GM12865 (cell line): ENCODE measurements at regions not wholly inside any gene's neighbourhood (a gene's known extent, or its start where the extent isn't known, plus 50 kb on each side); places are given as distances from the start of the nearest gene placed in this dataset.

Experiments used
- DNase-seq: peaks from one replicate; pipeline ENCODE4 v3.0.0; 2010; ENCODE audit warnings: low read depth
- H3K4me3 ChIP-seq: 2 replicates; pipeline ENCODE4 v1.5.1; 2011; ENCODE audit warnings: mild to moderate bottlenecking, low read depth, low read length, control low read depth
- CTCF ChIP-seq: IDR thresholded peaks from 2 replicates; pipeline ENCODE4 v1.5.1; 2011; ENCODE audit warnings: low read length, control low read depth, low read depth, inconsistent platforms; ENCODE audit not compliant: insufficient read depth; ENCODE audit errors: missing control alignments

GRCh38 chr6:11644071-11644470 lies 106.5 kb downstream of the TMEM170B start:
- no peak for DNase-seq
- no peak overlapping the region for H3K4me3 ChIP-seq
- no peak for TF ChIP-seq CTCF

DNA sequence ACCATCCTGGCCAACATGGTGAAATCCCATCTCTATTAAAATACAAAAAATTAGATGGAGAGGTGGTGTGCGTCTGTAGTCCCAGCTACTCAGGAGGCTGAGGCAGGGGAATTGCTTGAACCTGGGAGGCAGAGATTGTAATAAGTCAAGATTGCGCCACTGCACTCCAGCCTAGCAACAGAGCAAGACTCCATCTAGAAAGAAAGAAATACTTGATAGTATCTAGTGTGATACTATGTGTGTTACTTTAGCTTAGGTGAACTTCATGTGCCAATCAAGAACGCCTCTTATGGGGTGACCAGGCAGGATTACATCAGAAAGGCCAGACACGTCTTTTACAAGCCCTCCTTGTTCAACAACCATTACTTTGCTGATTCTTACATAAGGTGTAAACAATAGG lies 107.1 kb downstream of the TMEM170B start:
- no peak overlapping the region for H3K4me3 ChIP-seq
- no peak for DNase-seq
- no peak for TF ChIP-seq CTCF

DNA sequence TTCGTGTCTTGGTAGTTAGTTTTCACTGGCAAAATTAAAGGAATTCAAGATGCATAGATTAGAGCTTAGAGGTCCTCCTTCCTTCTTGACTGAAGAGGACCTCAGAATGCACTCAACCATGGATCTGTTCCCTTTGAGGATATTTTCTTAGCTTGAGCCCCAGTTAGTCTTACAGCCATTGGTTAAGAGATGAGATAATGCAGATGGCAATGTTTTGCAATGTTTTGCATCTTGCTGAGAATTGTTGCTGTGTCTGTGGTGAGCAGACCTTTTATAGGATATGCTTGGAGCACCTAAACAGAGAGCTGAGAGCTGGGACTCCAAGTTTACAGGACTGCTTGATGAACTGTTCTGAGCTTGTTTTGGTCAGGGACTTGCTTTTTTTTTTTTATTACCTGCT lies 107.5 kb downstream of the TMEM170B start:
- H3K4me3 ChIP-seq, result no peak overlapping the region
- DNase-seq, result no peak
- no peak for TF ChIP-seq CTCF

DNA sequence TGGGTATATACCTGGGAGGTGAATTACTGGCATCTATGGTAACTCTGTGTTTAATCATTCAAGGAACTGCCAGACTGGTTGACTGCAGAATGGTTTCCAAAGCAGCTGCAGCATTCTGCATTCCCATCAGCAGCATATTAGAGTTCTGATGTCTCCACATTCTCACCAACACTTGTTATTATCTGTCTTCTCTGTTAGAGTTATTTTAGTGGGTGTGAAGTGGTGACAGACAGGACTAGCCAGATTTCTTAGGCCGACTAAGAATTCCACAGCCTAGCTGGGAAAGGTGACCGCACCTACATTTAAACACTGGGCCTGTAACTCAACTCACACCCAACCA lies 110.9 kb downstream of the TMEM170B start:
- no peak for TF ChIP-seq CTCF
- H3K4me3 ChIP-seq, result no peak overlapping the region
- DNase-seq, result no peak

- no peak for TF ChIP-seq CTCF
These were observed 111.3 kb downstream of the TMEM170B start for GRCh38 chr6:11648889-11649288.

GRCh38 chr6:11650025-11650696 lies 112.6 kb downstream of the TMEM170B start:
- no peak overlapping the region for H3K4me3 ChIP-seq
- DNase-seq, result no peak
- TF ChIP-seq CTCF, result no peak

More at GRCh38 chr6:11648889-11649288, 111.3 kb downstream of the TMEM170B start:
- DNase-seq, result no peak
- H3K4me3 ChIP-seq, result no peak overlapping the region

DNA sequence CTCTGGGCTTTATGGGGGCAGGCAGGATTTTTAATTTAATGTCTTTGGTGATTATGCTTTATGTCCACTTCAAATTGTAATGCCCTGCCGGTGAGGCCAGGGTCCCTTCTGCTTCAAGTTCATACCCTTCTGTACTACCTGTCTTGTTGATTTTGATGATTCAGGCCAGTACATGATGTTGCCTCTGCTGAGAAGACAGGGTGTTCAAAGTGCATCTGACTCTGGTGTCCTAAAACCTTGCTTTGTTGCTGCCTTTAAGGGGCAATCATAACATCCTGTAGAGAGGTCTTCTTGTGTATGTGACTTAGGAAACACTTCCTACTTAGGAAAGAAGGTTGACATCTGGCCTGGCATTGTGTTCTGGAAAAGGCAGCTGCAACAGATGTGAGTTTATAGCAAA lies 113.2 kb downstream of the TMEM170B start:
- DNase-seq, result no peak
- no peak for TF ChIP-seq CTCF
- no peak overlapping the region for H3K4me3 ChIP-seq
